ENCODE measurements at regions not wholly inside any gene's neighbourhood (a gene's known extent, or its start where the extent isn't known, plus 50 kb on each side); places are given as distances from the start of the nearest gene placed in this dataset.

DNA sequence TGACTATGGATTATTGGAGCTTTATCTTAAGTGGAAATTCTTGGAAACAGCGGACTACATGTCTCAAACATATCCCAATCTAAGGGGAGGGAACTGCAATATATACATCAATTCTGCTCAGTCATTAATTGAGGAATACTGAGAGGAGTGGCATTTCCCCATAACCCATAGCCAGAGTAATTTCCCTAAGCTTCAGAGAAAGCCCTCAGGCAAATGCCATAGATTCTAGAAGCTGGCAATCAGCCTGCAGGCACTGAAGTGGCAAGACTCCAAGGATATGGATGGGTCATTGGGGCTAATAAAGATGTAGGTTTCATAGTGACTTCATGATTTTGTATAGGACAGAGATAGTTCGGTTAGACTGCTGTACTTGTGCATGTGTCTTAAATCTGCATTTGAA lies 1960.5 kb upstream of the PIK3C3 start:
- DNase-seq (ENCODE audit: low read depth), result no peak

DNA sequence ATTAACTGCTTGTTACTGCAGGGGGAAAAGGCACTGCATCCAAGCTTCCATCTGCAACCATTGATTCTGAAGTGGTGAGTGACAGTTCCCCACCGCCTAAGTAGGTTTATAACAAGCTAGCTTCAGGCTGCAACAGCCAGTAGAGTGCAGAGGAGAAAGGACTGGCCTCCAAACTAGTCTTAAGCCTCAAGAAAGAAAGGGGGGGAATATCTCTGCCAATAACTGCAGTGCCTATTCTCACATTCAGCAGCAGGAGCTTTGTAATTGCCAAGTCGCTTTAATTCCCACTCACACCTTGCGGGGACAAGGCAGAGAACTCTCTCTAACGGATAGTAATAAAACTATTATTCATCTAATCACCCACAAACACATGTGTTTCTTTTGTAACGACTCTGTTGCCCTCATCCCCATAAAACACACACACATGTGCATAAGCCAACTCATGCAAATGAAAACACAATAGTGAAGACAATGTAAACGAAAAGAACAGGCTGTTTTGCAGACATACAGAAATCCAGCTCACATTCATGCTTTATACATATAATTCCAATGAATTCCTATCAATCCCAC lies 1963.3 kb upstream of the PIK3C3 start:
- DNase-seq (ENCODE audit: low read depth), result no peak

DNA sequence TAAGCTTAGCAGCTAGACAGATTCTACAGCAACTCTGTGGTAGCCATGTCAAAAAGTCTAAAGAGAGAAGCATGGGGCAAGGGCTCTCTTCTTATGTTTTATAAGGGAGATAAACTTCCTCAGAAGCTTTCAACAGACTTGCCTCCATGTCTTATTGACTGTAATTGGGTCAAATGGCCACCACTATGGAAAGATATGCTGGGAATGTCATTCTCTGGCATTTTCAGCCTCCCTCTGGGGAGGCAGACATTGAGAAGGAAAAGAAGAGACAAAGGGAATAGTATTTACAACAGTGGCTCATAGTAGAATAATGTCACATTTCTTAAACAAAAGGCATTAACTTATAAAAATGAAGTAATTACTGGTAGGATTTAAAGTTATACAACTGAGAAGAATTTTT lies 1964.5 kb upstream of the PIK3C3 start:
- no peak for DNase-seq (ENCODE audit: low read depth)

DNA sequence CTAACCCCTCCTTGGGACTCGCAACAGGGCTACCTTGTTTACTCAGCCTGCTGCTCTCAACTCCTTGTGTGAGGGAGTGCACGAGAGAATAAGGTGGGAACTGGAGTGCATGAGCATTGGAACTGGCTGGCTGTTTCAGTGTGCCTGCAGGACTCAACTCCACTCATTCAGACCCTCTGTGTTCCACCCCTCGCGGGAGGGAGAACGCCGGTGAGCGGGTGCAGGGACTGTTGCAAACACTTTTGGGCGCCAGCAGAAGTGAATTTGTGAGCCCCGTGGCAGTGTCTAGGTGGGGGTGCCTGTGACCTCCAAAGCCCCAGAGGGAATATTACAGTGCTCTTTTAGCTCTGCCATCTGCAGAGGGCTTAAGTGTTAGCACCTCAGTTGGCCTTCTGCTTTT lies 1978.3 kb upstream of the PIK3C3 start:
- no peak for DNase-seq (ENCODE audit: low read depth)

DNA sequence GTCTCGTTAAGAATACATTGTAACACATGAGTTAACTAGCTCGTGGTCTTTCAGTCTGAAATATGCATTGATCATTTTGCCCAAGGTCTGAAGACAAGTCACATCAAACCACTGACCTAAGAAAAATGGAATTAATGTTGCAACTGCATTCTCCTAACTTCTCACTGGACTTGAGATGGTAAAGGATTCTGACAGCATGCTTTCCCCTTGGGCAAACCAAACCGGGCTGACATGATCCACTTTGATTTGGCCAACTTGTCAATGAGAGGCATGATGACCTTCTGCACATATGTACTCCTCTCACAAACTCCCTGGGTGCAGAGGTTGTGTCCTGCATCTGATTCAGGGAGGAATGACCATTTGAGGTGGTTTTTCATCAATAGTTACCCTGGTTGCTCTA lies 1982.5 kb upstream of the PIK3C3 start:
- DNase-seq (ENCODE audit: low read depth), result no peak

DNA sequence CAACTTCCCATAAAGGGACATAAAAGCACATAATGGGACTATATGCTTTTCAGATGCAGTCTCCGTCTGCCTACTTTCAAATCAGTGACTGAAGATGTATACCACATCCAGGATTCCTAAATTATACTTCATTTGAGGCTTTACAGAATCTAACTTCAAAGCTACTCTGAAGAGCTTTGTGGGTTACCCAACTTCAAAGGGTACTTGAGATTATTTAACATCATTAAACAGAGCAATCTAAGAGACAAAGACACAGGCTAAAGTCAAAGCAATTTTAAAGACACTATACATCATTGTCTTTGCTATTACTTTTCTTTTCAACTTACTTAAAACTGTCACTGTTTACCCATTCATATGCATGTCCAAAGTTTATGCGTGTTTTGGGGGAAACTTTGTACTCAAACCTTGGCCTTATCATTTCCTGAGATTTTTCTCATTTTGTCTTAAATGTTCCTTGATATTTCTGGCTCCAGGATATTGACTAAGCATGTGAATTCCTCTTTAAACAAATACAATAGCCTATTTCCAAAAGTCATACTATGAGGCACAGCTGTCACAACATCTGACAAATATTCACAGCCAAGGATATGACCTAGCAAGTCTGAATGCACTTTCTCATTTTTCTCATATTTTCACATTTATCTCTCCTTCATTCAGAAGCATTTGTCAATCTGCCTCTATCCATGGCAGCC lies 1985.1 kb upstream of the PIK3C3 start:
- DNase-seq (ENCODE audit: low read depth), result peak; percentile 1

DNA sequence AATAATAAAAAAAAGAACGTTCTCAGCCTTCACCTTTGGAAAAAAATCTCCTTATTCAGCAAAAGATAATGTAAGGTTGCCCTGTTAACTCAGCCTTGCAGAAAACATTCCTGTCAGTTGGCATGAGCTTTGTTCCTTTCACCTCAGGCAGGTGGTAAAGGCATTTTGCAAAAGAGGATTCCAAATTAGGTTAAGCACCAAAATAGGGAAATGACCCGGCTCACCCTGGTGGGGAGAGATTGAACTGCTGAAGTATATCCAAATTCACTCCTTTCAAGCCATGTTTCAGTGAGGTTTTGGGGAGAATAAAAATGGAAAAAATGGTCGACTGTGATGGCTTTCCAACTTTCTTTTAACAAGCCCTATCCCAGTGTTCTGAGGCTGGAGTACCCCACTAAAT lies 1988.8 kb upstream of the PIK3C3 start:
- DNase-seq (ENCODE audit: low read depth), result no peak

DNA sequence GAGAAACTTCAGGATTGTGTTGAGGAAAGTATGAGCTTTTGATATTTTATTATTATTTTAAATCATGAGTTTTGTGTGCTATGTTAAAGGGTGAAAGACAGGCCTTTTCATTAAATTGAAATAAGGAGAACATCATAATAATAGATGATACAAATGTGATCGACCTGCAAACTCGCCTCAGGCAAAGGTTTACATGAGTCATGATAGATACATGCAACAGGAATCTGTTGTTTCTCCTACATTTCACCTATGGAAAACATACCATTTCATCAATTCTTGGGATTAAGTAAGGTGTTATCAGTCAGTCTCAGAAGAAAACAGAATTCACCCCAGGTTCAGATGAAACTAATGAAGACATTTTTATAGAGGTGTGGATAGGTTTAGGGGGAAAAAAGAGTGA lies 1992.5 kb upstream of the PIK3C3 start:
- no peak for DNase-seq (ENCODE audit: low read depth)

DNA sequence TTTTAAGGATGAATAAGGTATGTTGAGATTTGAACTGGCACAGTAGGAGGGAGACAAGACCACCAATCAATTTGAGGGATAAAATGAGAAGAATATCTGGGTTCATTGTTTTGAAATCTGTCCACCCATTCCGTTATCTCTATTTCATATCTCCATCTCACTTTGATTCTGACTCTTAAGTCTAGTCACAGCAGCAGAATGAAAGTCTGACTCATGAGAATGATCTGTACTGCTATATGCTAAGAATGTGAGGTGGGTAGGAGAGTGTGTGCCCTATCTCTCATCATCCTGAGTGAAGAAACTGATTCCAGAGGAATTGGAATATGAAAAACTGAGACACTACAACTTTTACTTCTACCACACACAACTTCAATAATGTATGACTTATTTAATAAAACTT lies 1994.5 kb upstream of the PIK3C3 start:
- DNase-seq (ENCODE audit: low read depth), result peak; percentile 48

DNA sequence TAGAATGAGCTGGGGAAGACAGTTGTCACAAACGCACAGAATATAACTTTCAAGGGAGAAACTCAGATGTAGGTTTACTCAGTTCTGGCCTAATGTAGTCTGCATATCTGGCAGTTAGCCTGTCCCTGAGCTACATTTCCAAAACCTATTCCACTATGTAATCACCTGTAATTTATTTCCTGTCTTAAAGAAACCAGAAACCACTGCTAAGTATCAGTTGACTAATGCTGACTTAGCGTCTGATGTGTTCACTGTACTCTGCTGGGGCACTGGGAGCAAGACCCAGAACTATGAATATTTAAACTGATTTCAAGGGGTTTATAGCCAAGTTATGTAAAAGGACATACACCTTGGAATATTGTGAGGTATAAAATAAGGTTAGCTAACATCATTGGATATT lies 1995.2 kb upstream of the PIK3C3 start:
- no peak for DNase-seq (ENCODE audit: low read depth)

DNA sequence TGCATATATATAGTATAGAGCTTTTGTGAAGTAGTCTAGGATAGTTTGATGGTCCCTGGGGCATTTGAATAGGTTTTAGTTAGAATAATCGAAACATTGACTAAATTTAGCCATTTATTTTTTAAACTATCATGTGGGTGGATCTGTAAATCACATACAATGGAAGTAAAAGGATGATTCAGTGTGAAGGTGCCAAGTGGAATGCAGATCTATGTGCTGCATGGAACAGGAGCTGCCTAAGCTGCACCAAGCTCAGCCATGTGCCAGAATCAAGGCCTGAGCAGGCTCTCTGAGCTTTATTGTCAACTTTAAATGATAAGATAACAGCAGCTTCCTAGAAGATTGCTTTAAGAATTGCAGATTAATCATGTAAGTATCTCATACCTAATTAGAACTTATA lies 1996.2 kb upstream of the PIK3C3 start:
- DNase-seq (ENCODE audit: low read depth), result no peak

DNA sequence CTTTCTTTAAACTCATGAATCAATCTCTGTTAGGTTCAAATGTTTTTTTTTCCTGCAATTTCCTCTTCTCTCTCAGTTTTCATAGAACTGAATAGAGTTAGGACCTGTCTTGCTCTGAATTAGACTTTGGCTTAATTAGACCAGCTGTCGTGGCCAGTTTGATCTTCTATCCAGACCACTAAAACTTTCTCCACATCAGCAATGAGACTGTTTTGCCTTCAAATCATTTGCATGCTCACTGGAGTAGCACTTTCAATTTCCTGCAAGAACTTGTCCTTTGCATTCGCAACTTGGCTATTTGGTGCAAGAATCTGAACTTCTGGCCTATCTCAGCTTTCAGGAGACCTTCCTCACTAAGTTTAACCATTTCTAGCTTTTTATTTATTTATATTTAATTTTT lies 2002.2 kb upstream of the PIK3C3 start:
- DNase-seq (ENCODE audit: low read depth), result no peak

DNA sequence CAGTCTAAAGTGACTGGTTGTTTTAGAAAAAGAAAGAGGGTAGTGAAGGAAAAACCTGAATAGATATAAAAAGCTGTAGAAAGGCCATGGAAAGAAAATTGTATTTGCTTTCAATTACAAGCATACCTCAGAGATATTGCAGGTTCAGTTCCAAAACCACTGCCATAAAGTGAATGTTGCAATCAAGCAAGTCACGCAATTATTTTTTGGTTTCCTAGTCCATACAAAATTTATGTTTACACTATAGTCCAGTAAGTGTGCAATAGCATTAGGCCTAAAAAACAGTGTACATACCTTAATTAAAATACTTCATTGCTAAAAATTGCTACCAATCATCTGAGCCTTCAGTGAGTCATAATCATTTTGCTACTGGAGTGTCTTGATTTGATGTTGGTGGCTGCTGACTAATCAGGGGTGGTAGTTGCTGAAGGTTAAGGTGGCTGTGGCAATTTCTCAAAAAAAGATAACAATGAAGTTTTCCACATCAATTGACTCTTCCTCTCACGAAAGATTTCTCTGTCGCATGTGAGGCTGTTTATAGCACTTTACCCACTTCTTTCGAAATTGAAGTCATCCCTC lies 2003.8 kb upstream of the PIK3C3 start:
- DNase-seq (ENCODE audit: low read depth), result peak; percentile 49

DNA sequence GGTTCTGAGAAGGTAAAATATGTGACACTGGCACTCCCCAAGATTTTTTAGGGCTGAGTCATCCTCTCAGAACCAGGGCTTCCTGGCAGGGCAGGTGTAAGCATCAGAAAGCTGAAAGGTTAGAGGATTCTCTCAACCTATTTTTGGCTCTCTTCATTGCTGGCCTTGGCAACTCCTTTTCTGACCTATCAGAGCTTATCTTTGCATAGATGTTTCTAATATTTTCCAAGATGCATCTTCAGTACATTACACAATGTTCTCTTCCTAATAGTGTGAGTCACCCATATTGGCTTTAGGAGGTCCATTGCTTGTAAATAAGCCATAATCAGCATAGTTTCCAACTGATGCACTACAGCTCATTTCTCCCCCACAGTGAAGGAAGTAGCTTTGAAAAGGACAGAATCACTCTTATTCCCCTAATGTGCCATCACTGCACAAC lies 2008.4 kb upstream of the PIK3C3 start:
- peak; percentile 68 for DNase-seq (ENCODE audit: low read depth)

DNA sequence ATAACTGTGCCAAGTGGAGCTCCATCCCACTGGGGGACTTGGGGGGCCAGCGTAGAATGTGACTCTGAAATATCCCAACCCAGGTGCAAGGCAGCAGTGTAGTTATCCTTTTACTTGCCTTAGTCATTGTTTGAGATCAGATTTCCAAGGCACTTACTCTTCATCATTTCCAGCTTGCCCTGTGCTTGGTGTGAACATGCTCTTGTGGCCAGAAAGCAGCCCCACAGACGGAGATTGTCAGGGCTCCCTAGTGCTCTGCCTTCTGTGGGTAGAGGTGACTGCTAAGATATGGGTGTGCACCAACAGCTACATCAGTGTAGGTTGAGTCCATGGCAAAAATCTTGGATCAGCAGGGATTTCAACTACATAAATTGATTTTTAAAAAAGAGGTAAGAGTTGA lies 2010.0 kb upstream of the PIK3C3 start:
- no peak for DNase-seq (ENCODE audit: low read depth)

DNA sequence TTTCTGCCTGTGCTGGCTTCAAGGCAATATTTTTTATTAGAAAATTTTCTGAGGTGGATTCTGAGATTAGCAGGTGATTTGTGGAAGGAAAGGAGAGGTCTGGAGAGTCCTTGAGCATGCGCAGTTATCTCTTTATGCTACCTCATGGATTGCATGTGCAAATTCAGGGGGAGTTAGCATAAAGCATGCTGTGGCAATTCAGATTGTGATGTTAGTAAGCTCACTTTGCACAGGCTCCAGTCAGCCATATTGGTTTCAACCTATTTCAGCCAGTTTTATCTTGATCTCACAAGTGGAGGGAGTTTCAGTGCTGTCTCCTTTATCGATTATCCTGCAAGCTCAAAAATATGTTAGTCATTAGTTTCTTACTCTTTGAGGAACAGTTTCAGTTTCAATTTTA lies 2012.3 kb upstream of the PIK3C3 start:
- DNase-seq (ENCODE audit: low read depth), result no peak

DNA sequence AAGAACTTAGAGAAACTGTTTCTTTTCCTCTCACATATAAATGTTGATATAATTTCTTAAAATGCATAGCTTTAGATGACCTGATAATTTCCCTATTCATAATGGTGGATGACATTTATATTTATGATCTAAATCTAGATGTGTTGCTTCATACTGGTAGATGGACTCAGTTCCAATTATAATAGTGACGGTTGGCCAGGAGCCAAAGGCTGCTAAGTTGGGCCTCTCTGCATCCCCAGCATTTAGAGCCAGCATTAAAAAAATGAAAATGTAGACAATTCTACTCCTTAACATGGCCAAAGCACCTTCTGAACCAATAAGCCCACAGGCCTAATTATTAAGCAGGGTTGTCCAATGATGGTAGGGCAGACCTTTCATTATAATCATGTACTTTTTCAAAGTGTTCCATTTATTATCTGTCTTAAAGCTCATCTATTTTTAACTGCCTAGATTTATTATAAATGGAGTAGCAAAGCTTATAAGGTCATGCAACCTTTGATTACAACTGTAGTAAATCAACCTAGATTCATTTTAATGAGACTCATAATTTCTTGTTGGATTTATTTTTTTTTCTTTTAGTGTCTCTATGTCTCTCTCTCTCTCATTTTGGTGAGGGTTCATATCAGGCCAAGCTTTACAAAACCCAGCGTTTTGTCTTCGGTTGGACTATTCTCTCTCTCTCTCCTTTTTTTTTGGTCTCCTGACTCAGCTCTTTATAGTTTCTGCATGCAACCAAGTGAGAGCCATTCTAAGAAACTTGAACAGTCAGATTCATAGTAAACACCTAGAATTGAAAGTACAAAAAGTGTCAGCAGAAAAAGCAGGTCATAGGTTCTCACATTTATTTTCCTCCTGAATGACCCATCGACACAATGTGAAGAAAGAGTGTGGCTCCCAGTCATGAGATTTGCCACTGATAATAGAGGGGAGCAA lies 2016.1 kb upstream of the PIK3C3 start:
- DNase-seq (ENCODE audit: low read depth), result no peak

DNA sequence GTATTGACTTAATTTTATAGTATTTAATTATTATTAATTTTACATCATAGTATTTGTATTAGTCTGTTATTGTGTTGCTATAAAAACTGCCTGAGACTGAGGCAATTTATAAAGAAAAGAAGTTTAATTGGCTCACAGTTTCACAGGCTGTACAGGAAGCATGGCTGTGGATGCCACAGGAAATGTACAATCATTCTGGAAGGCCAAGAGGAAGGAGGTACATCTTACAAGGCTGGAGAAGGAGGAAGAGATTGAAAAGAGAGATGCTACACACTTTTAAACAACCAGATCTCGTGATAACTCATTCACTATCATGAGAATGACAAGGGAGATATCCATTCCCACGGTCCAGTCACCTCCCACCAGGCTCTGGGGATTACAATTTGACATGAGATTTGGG lies 2019.4 kb upstream of the PIK3C3 start:
- DNase-seq (ENCODE audit: low read depth), result no peak

DNA sequence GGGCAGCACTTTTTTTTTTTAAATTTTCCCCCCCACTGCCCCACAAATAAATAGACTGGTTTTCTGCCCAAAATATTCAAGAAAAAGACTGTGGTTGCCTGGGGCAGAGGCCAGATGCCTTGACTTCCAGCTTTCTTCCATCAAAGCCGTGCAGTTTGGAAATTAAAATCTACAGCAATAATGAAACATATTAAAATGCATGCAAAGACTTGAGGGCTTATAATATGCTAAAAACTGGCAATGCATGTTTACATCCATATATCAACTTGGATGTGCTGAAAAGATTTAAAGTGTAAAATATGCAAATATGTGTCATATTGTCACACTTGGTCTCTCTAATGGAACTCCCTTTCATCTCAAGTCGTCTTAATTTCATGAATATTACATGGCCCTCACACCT lies 2036.2 kb upstream of the PIK3C3 start:
- no peak for DNase-seq (ENCODE audit: low read depth)

DNA sequence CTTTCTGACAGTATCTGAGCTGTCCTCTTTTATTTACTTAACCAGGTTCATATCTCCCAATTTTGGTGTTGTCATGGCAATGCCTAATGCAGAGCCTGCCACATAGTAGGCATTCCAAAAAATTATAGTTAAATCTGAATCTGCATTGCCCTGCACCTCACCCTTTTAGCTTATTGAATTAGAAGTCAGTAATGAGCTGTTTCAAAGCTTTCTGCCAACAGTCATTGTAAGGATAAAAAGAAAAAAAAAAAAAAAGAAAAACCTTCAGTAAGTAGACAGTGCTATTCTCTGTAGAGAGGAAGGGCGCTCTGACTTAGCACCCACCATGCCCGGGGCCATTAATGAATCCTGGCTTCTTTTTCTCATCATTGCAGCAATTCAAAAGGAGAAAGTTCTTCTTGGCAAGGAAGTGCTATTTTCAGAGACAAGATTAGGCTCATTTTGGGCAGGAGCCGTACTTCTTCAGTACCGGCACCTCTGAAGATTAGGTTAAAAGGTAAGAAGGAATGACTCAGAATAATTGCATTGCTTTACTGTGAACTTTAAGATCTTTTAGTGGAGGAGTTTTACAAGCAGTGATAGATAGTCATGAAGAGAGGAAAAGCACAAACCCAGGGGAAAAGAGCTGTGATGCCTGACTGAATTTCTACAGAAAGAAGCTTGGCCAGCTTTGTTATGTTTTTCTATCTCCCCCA lies 2041.2 kb upstream of the PIK3C3 start:
- DNase-seq (ENCODE audit: low read depth), result no peak

DNA sequence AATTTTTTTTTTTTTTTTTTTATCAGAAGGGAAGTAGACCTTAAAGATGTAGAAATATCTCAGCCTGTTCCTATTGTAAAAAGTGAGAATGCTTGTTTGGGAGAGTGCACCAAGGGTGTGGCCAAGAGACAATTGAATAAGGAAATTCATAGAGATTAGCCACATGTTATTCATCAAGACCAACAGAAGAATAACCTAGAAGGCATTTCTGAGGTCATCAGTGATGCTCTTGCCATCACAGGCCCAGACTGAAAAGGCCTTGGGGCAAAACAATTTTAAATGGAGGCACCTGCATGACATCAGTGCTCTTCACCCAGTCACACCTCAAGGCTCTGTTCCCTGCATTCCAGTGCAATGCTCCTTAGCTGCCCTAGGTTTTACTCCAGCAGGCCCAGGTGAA lies 2043.3 kb upstream of the PIK3C3 start:
- DNase-seq (ENCODE audit: low read depth), result no peak

DNA sequence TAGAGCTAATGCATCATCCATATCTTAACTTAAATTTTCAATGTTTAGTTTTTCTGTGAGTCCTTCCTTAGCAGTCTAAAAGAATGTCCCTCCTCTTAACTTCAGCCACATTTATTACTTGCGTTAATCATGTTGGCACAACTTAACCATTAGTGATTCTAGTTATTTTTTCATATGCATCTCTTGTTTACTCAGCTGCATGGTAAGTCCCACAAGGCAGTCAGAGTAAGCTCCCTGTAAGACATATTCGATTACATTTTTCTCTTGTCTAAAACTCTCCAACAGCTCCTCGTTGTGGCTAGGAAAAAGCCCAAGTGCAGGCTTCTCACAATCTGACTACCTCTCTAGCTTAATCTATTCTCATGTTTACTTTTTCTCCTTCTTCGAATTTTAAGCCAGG lies 2045.3 kb upstream of the PIK3C3 start:
- no peak for DNase-seq (ENCODE audit: low read depth)

Measured in EH (cell line).